ENCODE measurements at regions not wholly inside any gene's neighbourhood (a gene's known extent, or its start where the extent isn't known, plus 50 kb on each side); places are given as distances from the start of the nearest gene placed in this dataset.
"Not testable (repeated sequence)": the region's sequence is repeated elsewhere in the genome, so short reads cannot be mapped to it uniquely, and the experiment has no call there.

- in situ Hi-C loops (cut with MboI; ENCODE audit: low sequenced_read_pairs): loop anchor here (25.0 kb wide), 1 partner anchor 749 kb away; no protein-coding TSS in a partner anchor
These were observed 197.5 kb downstream of the RGS3 start for GRCh38 chr9:113661074-113661473.

- in situ Hi-C loops (cut with MboI; ENCODE audit: low sequenced_read_pairs): loop anchor here (25.0 kb wide), 1 partner anchor 752 kb away; no protein-coding TSS in a partner anchor
These were observed 200.8 kb downstream of the RGS3 start for GRCh38 chr9:113664181-113664875.

- in situ Hi-C loops (cut with MboI; ENCODE audit: low sequenced_read_pairs): loop anchor here (25.0 kb wide), 1 partner anchor 753 kb away; no protein-coding TSS in a partner anchor
These were observed 201.5 kb downstream of the RGS3 start for GRCh38 chr9:113665064-113665463.

GRCh38 chr9:113665756-113666155, 202.2 kb downstream of the RGS3 start:
- in situ Hi-C loops (cut with MboI; ENCODE audit: low sequenced_read_pairs): loop anchor here (25.0 kb wide), 1 partner anchor 753 kb away; no protein-coding TSS in a partner anchor

GRCh38 chr9:113668061-113668460, 204.5 kb downstream of the RGS3 start:
- in situ Hi-C loops (cut with MboI; ENCODE audit: low sequenced_read_pairs): loop anchor here (25.0 kb wide), 1 partner anchor 756 kb away; no protein-coding TSS in a partner anchor

- in situ Hi-C loops (cut with MboI; ENCODE audit: low sequenced_read_pairs): loop anchor here (25.0 kb wide), 1 partner anchor 757 kb away; no protein-coding TSS in a partner anchor
These were observed 206.1 kb downstream of the RGS3 start for GRCh38 chr9:113669522-113670115.

- in situ Hi-C loops (cut with MboI; ENCODE audit: low sequenced_read_pairs): loop anchor here (25.0 kb wide), 1 partner anchor 761 kb away; no protein-coding TSS in a partner anchor
These were observed 202.4 kb upstream of the ZNF618 start for GRCh38 chr9:113673726-113674125.

- in situ Hi-C loops (cut with MboI; ENCODE audit: low sequenced_read_pairs): loop anchor here (25.0 kb wide), 1 partner anchor 762 kb away; no protein-coding TSS in a partner anchor
These were observed 201.7 kb upstream of the ZNF618 start for GRCh38 chr9:113674436-113674835.

GRCh38 chr9:113675475-113675941, 200.6 kb upstream of the ZNF618 start:
- in situ Hi-C loops (cut with MboI; ENCODE audit: low sequenced_read_pairs): no loop called here

GRCh38 chr9:113677057-113677456, 199.1 kb upstream of the ZNF618 start:
- in situ Hi-C loops (cut with MboI; ENCODE audit: low sequenced_read_pairs): no loop called here

- in situ Hi-C loops (cut with MboI; ENCODE audit: low sequenced_read_pairs): no loop called here
These were observed 198.5 kb upstream of the ZNF618 start for GRCh38 chr9:113677569-113677968.

GRCh38 chr9:113678119-113678858, 197.8 kb upstream of the ZNF618 start:
- in situ Hi-C loops (cut with MboI; ENCODE audit: low sequenced_read_pairs): no loop called here

GRCh38 chr9:113678859-113679256, 197.3 kb upstream of the ZNF618 start:
- in situ Hi-C loops (cut with MboI; ENCODE audit: low sequenced_read_pairs): no loop called here

- in situ Hi-C loops (cut with MboI; ENCODE audit: low sequenced_read_pairs): no loop called here
These were observed 193.8 kb upstream of the ZNF618 start for GRCh38 chr9:113682297-113682771.

GRCh38 chr9:113685636-113686035, 190.5 kb upstream of the ZNF618 start:
- in situ Hi-C loops (cut with MboI; ENCODE audit: low sequenced_read_pairs): not testable (repeated sequence)

GRCh38 chr9:113687107-113687679, 188.9 kb upstream of the ZNF618 start:
- in situ Hi-C loops (cut with MboI; ENCODE audit: low sequenced_read_pairs): no loop called here

GRCh38 chr9:113687680-113688371, 188.3 kb upstream of the ZNF618 start:
- in situ Hi-C loops (cut with MboI; ENCODE audit: low sequenced_read_pairs): no loop called here

- in situ Hi-C loops (cut with MboI; ENCODE audit: low sequenced_read_pairs): no loop called here
These were observed 185.9 kb upstream of the ZNF618 start for GRCh38 chr9:113690055-113690740.

- in situ Hi-C loops (cut with MboI; ENCODE audit: low sequenced_read_pairs): no loop called here
These were observed 183.9 kb upstream of the ZNF618 start for GRCh38 chr9:113692256-113692655.

GRCh38 chr9:113694912-113695311, 181.2 kb upstream of the ZNF618 start:
- in situ Hi-C loops (cut with MboI; ENCODE audit: low sequenced_read_pairs): no loop called here
